Glomerular visceral epithelial cell (primary cell): ENCODE measurements at regions not wholly inside any gene's neighbourhood (a gene's known extent, or its start where the extent isn't known, plus 50 kb on each side); places are given as distances from the start of the nearest gene placed in this dataset.

ENCODE experiments used
- DNase-seq: peaks from one replicate; pipeline ENCODE4 v3.0.0-alpha.2; 2016; ENCODE audit errors: extremely low spot score

- no peak for DNase-seq
Measured at GRCh38 chr1:4960782-4961475, 306.5 kb downstream of the AJAP1 start.

GRCh38 chr1:4960336-4960735, 305.9 kb downstream of the AJAP1 start:
- no peak for DNase-seq

GRCh38 chr1:4959216-4959615, 304.8 kb downstream of the AJAP1 start:
- DNase-seq: no peak

GRCh38 chr1:4957027-4957426, 302.6 kb downstream of the AJAP1 start:
- no peak for DNase-seq

- no peak for DNase-seq
Measured at GRCh38 chr1:4954392-4954791, 300.0 kb downstream of the AJAP1 start.

- DNase-seq: no peak
Measured at GRCh38 chr1:4951601-4952000, 297.2 kb downstream of the AJAP1 start.

- no peak for DNase-seq
Measured at GRCh38 chr1:4946343-4946742, 291.9 kb downstream of the AJAP1 start.

GRCh38 chr1:4944911-4945310, 290.5 kb downstream of the AJAP1 start:
- DNase-seq: no peak

- DNase-seq: no peak
Measured at GRCh38 chr1:4944072-4944471, 289.7 kb downstream of the AJAP1 start.

GRCh38 chr1:4939266-4939665, 284.9 kb downstream of the AJAP1 start:
- DNase-seq: no peak

- DNase-seq: no peak
Measured at GRCh38 chr1:4937876-4938534, 283.6 kb downstream of the AJAP1 start.

- DNase-seq: no peak
Measured at GRCh38 chr1:4935807-4936206, 281.4 kb downstream of the AJAP1 start.

GRCh38 chr1:4933232-4933631, 278.8 kb downstream of the AJAP1 start:
- DNase-seq: no peak

GRCh38 chr1:4932311-4933030, 278.1 kb downstream of the AJAP1 start:
- no peak for DNase-seq

GRCh38 chr1:4931486-4931885, 277.1 kb downstream of the AJAP1 start:
- DNase-seq: no peak

- no peak for DNase-seq
Measured at GRCh38 chr1:4928186-4928585, 273.8 kb downstream of the AJAP1 start.

- no peak for DNase-seq
Measured at GRCh38 chr1:4924356-4924755, 269.9 kb downstream of the AJAP1 start.

GRCh38 chr1:4916610-4917009, 262.2 kb downstream of the AJAP1 start:
- DNase-seq: no peak

- no peak for DNase-seq
Measured at GRCh38 chr1:4915154-4915553, 260.7 kb downstream of the AJAP1 start.

GRCh38 chr1:4908486-4908885, 254.1 kb downstream of the AJAP1 start:
- no peak for DNase-seq

GRCh38 chr1:4894566-4894965, 240.2 kb downstream of the AJAP1 start:
- no peak for DNase-seq

- DNase-seq: no peak
Measured at GRCh38 chr1:4880626-4881025, 226.2 kb downstream of the AJAP1 start.

GRCh38 chr1:4877426-4877825, 223.0 kb downstream of the AJAP1 start:
- no peak for DNase-seq
